ENCODE measurements at regions not wholly inside any gene's neighbourhood (a gene's known extent, or its start where the extent isn't known, plus 50 kb on each side); places are given as distances from the start of the nearest gene placed in this dataset.
"Not testable (repeated sequence)": the region's sequence is repeated elsewhere in the genome, so short reads cannot be mapped to it uniquely, and the experiment has no call there.

GRCh38 chr9:62810318-62810717 lies 1620.5 kb downstream of the SPATA31A7 start:
- not testable (repeated sequence) for TF ChIP-seq EP300 (IDR thresholded peaks at IDR 0.05; ENCODE audit: low read depth in 2 of 2, low read length in 2 of 2); EP300 (CRISPR knock-in tag; IDR thresholded peaks at IDR 0.05; ENCODE audit: borderline replicate concordance); EZH2 (conservative IDR thresholded peaks at IDR 0.05; ENCODE audit: low read depth, low read length); CTCF (CRISPR knock-in tag; IDR thresholded peaks at IDR 0.05); ETV6 (CRISPR knock-in tag; conservative IDR thresholded peaks at IDR 0.05); ZNF782 (CRISPR knock-in tag; IDR thresholded peaks at IDR 0.05; ENCODE audit: borderline replicate concordance); KLF13 (CRISPR knock-in tag; IDR thresholded peaks at IDR 0.05); HIC2 (CRISPR knock-in tag; IDR thresholded peaks at IDR 0.05; ENCODE audit: low read depth); ZNF841 (CRISPR knock-in tag; IDR thresholded peaks at IDR 0.05; ENCODE audit: borderline replicate concordance); ZNF724P (CRISPR knock-in tag; IDR thresholded peaks at IDR 0.05; ENCODE audit: borderline replicate concordance)

Measured in HepG2 (cell line).